DOHH2 (cell line): ENCODE measurements at regions not wholly inside any gene's neighbourhood (a gene's known extent, or its start where the extent isn't known, plus 50 kb on each side); places are given as distances from the start of the nearest gene placed in this dataset.

Experiments used
- H3F3A ChIP-seq: fragments of 200-600 bp; sonication (generic), shearing (Covaris generic); 2 replicates; pipeline ENCODE4 v1.6.0; 2016; ENCODE audit warnings: antibody characterized with exemption, mild to moderate bottlenecking; ENCODE audit not compliant: control insufficient read depth, insufficient read depth
- H3K27ac ChIP-seq: fragments of 200-600 bp; sonication (generic); 2 replicates; pipeline ENCODE4 v1.5.1; 2014; ENCODE audit warnings: low read depth, mild to moderate bottlenecking, low read length, moderate library complexity
- H3K27me3 ChIP-seq: fragments of 200-600 bp; sonication (generic); 2 replicates; pipeline ENCODE4 v1.6.1; 2014; ENCODE audit warnings: mild to moderate bottlenecking, low read length, mixed read lengths; ENCODE audit not compliant: control insufficient read depth
- H3K36me3 ChIP-seq: fragments of 200-600 bp; sonication (generic); 2 replicates; pipeline ENCODE4 v1.6.1; 2014; ENCODE audit warnings: mild to moderate bottlenecking, low read length, moderate library complexity, mixed read lengths; ENCODE audit not compliant: control insufficient read depth
- H3K4me1 ChIP-seq: fragments of 200-600 bp; sonication (generic); 2 replicates; pipeline ENCODE4 v1.6.1; 2014; ENCODE audit warnings: mild to moderate bottlenecking, low read length, mixed read lengths; ENCODE audit not compliant: control insufficient read depth
- H3K4me2 ChIP-seq: fragments of 200-600 bp; sonication (generic); 2 replicates; pipeline ENCODE4 v1.6.0; 2014; ENCODE audit warnings: mild to moderate bottlenecking, low read length, moderate library complexity
- H3K4me3 ChIP-seq: fragments of 200-600 bp; sonication (generic); 2 replicates; pipeline ENCODE4 v1.5.1; 2014; ENCODE audit warnings: mild to moderate bottlenecking, low read length, mixed read lengths
- H3K79me2 ChIP-seq: fragments of 200-600 bp; sonication (generic); 2 replicates; pipeline ENCODE4 v1.6.1; 2014; ENCODE audit warnings: mild to moderate bottlenecking, low read length, mixed read lengths; ENCODE audit not compliant: control insufficient read depth
- H3K9me2 ChIP-seq: fragments of 200-600 bp; sonication (generic); replicated peaks from 2 replicates; pipeline ENCODE4 v1.6.1; 2014; ENCODE audit warnings: mild to moderate bottlenecking, low read length, mixed read lengths; ENCODE audit not compliant: control insufficient read depth
- H3K9me3 ChIP-seq: fragments of 200-600 bp; sonication (generic); 2 replicates; pipeline ENCODE4 v1.6.1; 2014; ENCODE audit warnings: antibody characterized with exemption, low read length, mixed read lengths; ENCODE audit not compliant: control insufficient read depth, insufficient read depth
- H4K20me1 ChIP-seq: fragments of 200-600 bp; sonication (generic); 2 replicates; pipeline ENCODE4 v1.6.0; 2014; ENCODE audit warnings: low read depth, mild to moderate bottlenecking, antibody characterized with exemption, low read length, moderate library complexity; ENCODE audit not compliant: control insufficient read depth, insufficient read depth
- CTCF ChIP-seq: fragments of 200-600 bp; sonication (generic); IDR thresholded peaks from one replicate; pipeline ENCODE4 v1.5.1; 2014; ENCODE audit warnings: antibody characterized with exemption, mild to moderate bottlenecking, low read depth, low read length; ENCODE audit not compliant: poor library complexity, severe bottlenecking
- EZH2phosphoT487 ChIP-seq: fragments of 200-600 bp; sonication (generic); IDR thresholded peaks from 2 replicates; pipeline ENCODE4 v1.6.1; 2017; ENCODE audit warnings: borderline replicate concordance, mild to moderate bottlenecking, antibody characterized with exemption, low read length, moderate library complexity, mixed read lengths

GRCh38 chr5:89733772-89734171 is 675.8 kb downstream of the CETN3 start:
- Histone ChIP-seq H3K27me3 (peaks cover 4% of the 10 kb centered on the region), H3K36me3 (no peaks in the 10 kb centered on the region), H3K9me2 (no peaks in the 10 kb centered on the region)

GRCh38 chr5:89729623-89730301 is 679.8 kb downstream of the CETN3 start:
- Histone ChIP-seq H3K27ac (no peak overlapping the region), H4K20me1 (no peaks in the 10 kb centered on the region), H3K9me2 (no peaks in the 10 kb centered on the region), H3K4me2 (no peak overlapping the region), H3K9me3 (no peaks in the 10 kb centered on the region), H3K79me2 (no peaks in the 10 kb centered on the region), H3K36me3 (no peaks in the 10 kb centered on the region), H3F3A (no peaks in the 10 kb centered on the region), H3K4me3 (no peak overlapping the region), H3K4me1 (no peaks in the 10 kb centered on the region), H3K27me3 (peaks cover 5% of the 10 kb centered on the region)
- TF ChIP-seq CTCF (peak; percentile 9), EZH2phosphoT487 (no peak)

More at GRCh38 chr5:89733772-89734171, 675.8 kb downstream of the CETN3 start:
- TF ChIP-seq EZH2phosphoT487 (no peak), CTCF (no peak)
- H3K4me3 ChIP-seq = no peak overlapping the region
- no peak overlapping the region for H3K4me2 ChIP-seq
- H3K79me2 ChIP-seq = no peaks in the 10 kb centered on the region
- H3K9me3 ChIP-seq = no peaks in the 10 kb centered on the region
- H3F3A ChIP-seq = no peaks in the 10 kb centered on the region
- H3K4me1 ChIP-seq = no peaks in the 10 kb centered on the region
- H3K27ac ChIP-seq = no peak overlapping the region
- H4K20me1 ChIP-seq = no peaks in the 10 kb centered on the region

GRCh38 chr5:89728750-89729149 is 680.8 kb downstream of the CETN3 start:
- Histone ChIP-seq H3F3A (no peaks in the 10 kb centered on the region), H3K4me1 (no peaks in the 10 kb centered on the region), H3K4me3 (no peak overlapping the region), H3K4me2 (no peak overlapping the region), H3K27ac (no peak overlapping the region), H3K9me2 (no peaks in the 10 kb centered on the region), H4K20me1 (no peaks in the 10 kb centered on the region), H3K27me3 (peaks cover 5% of the 10 kb centered on the region), H3K79me2 (no peaks in the 10 kb centered on the region), H3K36me3 (no peaks in the 10 kb centered on the region), H3K9me3 (no peaks in the 10 kb centered on the region)
- TF ChIP-seq CTCF (no peak), EZH2phosphoT487 (no peak)
